GM23338 (cell line): ENCODE measurements at regions not wholly inside any gene's neighbourhood (a gene's known extent, or its start where the extent isn't known, plus 50 kb on each side); places are given as distances from the start of the nearest gene placed in this dataset.

Source experiments
- ATAC-seq: fragments of 200-7000 bp; cut with Tn5 transposase; 3 replicates; pipeline ENCODE4 v1.9.1; 2020
- DNase-seq: peaks from one replicate; pipeline ENCODE4 v3.0.0-alpha.2; 2015; ENCODE audit warnings: low spot score
- H2AFZ ChIP-seq: fragments of 200-600 bp; sonication (generic); 2 replicates; pipeline ENCODE4 v1.8.0; 2016; ENCODE audit warnings: antibody characterized with exemption, mild to moderate bottlenecking, moderate library complexity
- H3F3A ChIP-seq: fragments of 200-600 bp; sonication (generic); replicated peaks from 2 replicates; pipeline ENCODE4 v1.8.0; 2017; ENCODE audit warnings: antibody characterized with exemption, mixed run types, low read depth
- H3K27ac ChIP-seq: fragments of 200-600 bp; sonication (generic); 2 replicates; pipeline ENCODE4 v1.6.1; 2016; ENCODE audit warnings: low read depth
- H3K27me3 ChIP-seq: fragments of 200-600 bp; sonication (generic); 2 replicates; pipeline ENCODE4 v1.8.0; 2016; ENCODE audit warnings: mild to moderate bottlenecking, mixed run types, moderate library complexity; ENCODE audit not compliant: insufficient read depth
- H3K36me3 ChIP-seq: fragments of 200-600 bp; sonication (generic); 2 replicates; pipeline ENCODE4 v1.8.0; 2016; ENCODE audit warnings: mild to moderate bottlenecking; ENCODE audit not compliant: insufficient read depth
- H3K4me1 ChIP-seq: fragments of 200-600 bp; sonication (generic); 2 replicates; pipeline ENCODE4 v1.8.0; 2016; ENCODE audit warnings: mild to moderate bottlenecking, moderate library complexity; ENCODE audit not compliant: insufficient read depth
- H3K4me2 ChIP-seq: fragments of 200-600 bp; sonication (generic); 2 replicates; pipeline ENCODE4 v1.7.1; 2017; ENCODE audit warnings: mixed run types
- H3K4me3 ChIP-seq: fragments of 200-600 bp; sonication (generic); 2 replicates; pipeline ENCODE4 v1.6.1; 2016; ENCODE audit warnings: mixed run types
- H3K79me2 ChIP-seq: fragments of 200-600 bp; sonication (generic); replicated peaks from 2 replicates; pipeline ENCODE4 v1.8.0; 2017; ENCODE audit warnings: mild to moderate bottlenecking; ENCODE audit not compliant: insufficient read depth
- H3K9me2 ChIP-seq: fragments of 200-600 bp; sonication (generic); 2 replicates; pipeline ENCODE4 v1.8.0; 2017; ENCODE audit not compliant: insufficient read depth
- H4K20me1 ChIP-seq: fragments of 200-600 bp; sonication (generic); replicated peaks from 2 replicates; pipeline ENCODE4 v1.8.0; 2017; ENCODE audit warnings: mild to moderate bottlenecking; ENCODE audit not compliant: insufficient read depth
- H3K27ac Mint-ChIP-seq: 2 replicates; pipeline ENCODE4 v1.8.0; 2020; ENCODE audit warnings: inconsistent platforms, mild to moderate bottlenecking, moderate library complexity, mixed read lengths
- H3K27me3 Mint-ChIP-seq: 3 replicates; pipeline ENCODE4 v1.8.0; 2022; ENCODE audit warnings: low read depth, mild to moderate bottlenecking, moderate library complexity, mixed read lengths, inconsistent platforms; ENCODE audit not compliant: insufficient read depth, poor library complexity
- H3K36me3 Mint-ChIP-seq: 3 replicates; pipeline ENCODE4 v1.8.0; 2021; ENCODE audit warnings: low read depth, mild to moderate bottlenecking, inconsistent platforms, moderate library complexity, mixed read lengths
- H3K4me1 Mint-ChIP-seq: 3 replicates; pipeline ENCODE4 v1.8.0; 2020; ENCODE audit warnings: mild to moderate bottlenecking, inconsistent platforms, mixed read lengths
- H3K4me3 Mint-ChIP-seq: 3 replicates; pipeline ENCODE4 v1.8.0; 2021; ENCODE audit warnings: moderate library complexity, mild to moderate bottlenecking, inconsistent platforms, mixed read lengths
- H3K9me3 Mint-ChIP-seq: 3 replicates; pipeline ENCODE4 v1.8.0; 2020; ENCODE audit warnings: moderate library complexity, mild to moderate bottlenecking, inconsistent platforms, mixed read lengths
- ETS1 ChIP-seq: IDR thresholded peaks from 2 replicates; pipeline ENCODE4 v1.6.1; 2016; ENCODE audit warnings: antibody characterized with exemption
- EZH2 ChIP-seq: fragments of 200-600 bp; sonication (generic); IDR thresholded peaks from one replicate; pipeline ENCODE4 v1.8.0; 2017; ENCODE audit warnings: antibody characterized with exemption, mild to moderate bottlenecking, low read depth; ENCODE audit not compliant: unreplicated experiment
- EZH2phosphoT487 ChIP-seq: fragments of 200-600 bp; sonication (generic); IDR thresholded peaks from one replicate; pipeline ENCODE4 v1.8.1; 2018; ENCODE audit warnings: antibody characterized with exemption; ENCODE audit not compliant: unreplicated experiment
- JUNB ChIP-seq: IDR thresholded peaks from one replicate; pipeline ENCODE4 v1.6.1; 2016; ENCODE audit warnings: antibody characterized with exemption; ENCODE audit not compliant: unreplicated experiment
- NANOG ChIP-seq: IDR thresholded peaks from 2 replicates; pipeline ENCODE4 v1.6.1; 2016; ENCODE audit warnings: antibody characterized with exemption, borderline replicate concordance
- POLR2AphosphoS5 ChIP-seq: IDR thresholded peaks from 2 replicates; pipeline ENCODE4 v1.6.1; 2016; ENCODE audit warnings: antibody characterized with exemption, low read depth
- STAT1 ChIP-seq: IDR thresholded peaks from one replicate; pipeline ENCODE4 v1.6.1; 2016; ENCODE audit warnings: antibody characterized with exemption; ENCODE audit not compliant: unreplicated experiment
- ZNF114 ChIP-seq: fragments of 250-450 bp; sonication (Bioruptor Pico); IDR thresholded peaks from 2 replicates; pipeline ENCODE4 v1.5.0; 2020; ENCODE audit warnings: mild to moderate bottlenecking, moderate library complexity
- ZNF331 ChIP-seq: fragments of 250-450 bp; sonication (Bioruptor Pico); IDR thresholded peaks from 2 replicates; pipeline ENCODE4 v1.5.0; 2020; ENCODE audit warnings: low read depth, mild to moderate bottlenecking, moderate library complexity
- TF ChIP-seq, protein P1 (sequence below): IDR thresholded peaks from one replicate; pipeline ENCODE4 v1.6.1; 2018; ENCODE audit warnings: antibody characterized with exemption; ENCODE audit not compliant: unreplicated experiment

DNA sequence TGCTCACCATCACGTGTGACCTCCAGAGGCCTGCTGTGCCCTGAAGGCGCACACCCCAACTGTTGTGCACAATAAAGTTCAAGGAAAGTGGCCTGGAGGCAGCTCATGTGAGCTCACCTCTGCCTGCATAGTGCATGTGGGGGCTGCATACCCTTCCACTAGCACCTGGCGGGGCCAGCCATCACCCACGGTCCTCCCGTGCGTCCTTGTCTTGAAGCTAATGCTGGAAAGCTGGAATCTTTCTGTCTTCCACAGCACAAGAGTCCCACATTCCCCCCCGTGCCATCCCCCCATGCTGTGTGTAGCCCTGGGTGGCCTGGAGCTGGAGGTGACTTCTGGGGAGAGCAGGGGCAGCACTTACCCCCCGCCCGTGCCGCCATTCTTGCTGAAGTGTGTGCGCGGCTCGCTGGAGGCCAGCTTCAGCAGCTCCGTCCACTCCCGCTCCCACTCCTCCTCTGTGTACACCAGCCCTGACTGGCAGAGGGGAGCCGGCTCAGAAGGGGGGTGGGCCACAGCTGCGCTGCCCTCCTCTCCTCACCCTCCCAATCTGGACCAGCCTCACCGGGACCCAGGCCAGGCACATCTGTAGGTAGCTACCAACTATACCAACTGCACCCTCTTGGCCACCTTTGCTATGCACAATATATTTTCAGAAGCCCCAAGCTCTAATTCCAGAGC is 199.5 kb downstream of the KLF13 start:
- no peak for DNase-seq
- peaks cover 19% of the 10 kb centered on the region for H3K27me3 Mint-ChIP-seq
- no peak for ATAC-seq

More for the DNA sequence above, 199.5 kb downstream of the KLF13 start:
- H3K4me2 ChIP-seq = no peak overlapping the region
- Mint-ChIP-seq H3K9me3 (no peaks in the 10 kb centered on the region), H3K36me3 (no peaks in the 10 kb centered on the region; the same call in 2 of the 3 replicates), H3K4me3 (no peak overlapping the region), H3K4me1 (peaks cover 24% of the 10 kb centered on the region), H3K27ac (no peak overlapping the region)
- H3K9me2 ChIP-seq = peaks cover 8% of the 10 kb centered on the region; the same call in 1 of the 2 replicates
- no peaks in the 10 kb centered on the region for H3F3A ChIP-seq
- no peak overlapping the region for H2AFZ ChIP-seq
- no peaks in the 10 kb centered on the region for H3K27me3 ChIP-seq
- H3K4me1 ChIP-seq = peaks cover 14% of the 10 kb centered on the region; the same call in 1 of the 2 replicates
- H3K79me2 ChIP-seq = no peaks in the 10 kb centered on the region
- H4K20me1 ChIP-seq = no peaks in the 10 kb centered on the region
- no peak overlapping the region for H3K27ac ChIP-seq
- no peak overlapping the region for H3K4me3 ChIP-seq
- no peak for TF ChIP-seq POLR2AphosphoS5
- TF ChIP-seq ZNF331 = no peak
- TF ChIP-seq, protein P1, sequence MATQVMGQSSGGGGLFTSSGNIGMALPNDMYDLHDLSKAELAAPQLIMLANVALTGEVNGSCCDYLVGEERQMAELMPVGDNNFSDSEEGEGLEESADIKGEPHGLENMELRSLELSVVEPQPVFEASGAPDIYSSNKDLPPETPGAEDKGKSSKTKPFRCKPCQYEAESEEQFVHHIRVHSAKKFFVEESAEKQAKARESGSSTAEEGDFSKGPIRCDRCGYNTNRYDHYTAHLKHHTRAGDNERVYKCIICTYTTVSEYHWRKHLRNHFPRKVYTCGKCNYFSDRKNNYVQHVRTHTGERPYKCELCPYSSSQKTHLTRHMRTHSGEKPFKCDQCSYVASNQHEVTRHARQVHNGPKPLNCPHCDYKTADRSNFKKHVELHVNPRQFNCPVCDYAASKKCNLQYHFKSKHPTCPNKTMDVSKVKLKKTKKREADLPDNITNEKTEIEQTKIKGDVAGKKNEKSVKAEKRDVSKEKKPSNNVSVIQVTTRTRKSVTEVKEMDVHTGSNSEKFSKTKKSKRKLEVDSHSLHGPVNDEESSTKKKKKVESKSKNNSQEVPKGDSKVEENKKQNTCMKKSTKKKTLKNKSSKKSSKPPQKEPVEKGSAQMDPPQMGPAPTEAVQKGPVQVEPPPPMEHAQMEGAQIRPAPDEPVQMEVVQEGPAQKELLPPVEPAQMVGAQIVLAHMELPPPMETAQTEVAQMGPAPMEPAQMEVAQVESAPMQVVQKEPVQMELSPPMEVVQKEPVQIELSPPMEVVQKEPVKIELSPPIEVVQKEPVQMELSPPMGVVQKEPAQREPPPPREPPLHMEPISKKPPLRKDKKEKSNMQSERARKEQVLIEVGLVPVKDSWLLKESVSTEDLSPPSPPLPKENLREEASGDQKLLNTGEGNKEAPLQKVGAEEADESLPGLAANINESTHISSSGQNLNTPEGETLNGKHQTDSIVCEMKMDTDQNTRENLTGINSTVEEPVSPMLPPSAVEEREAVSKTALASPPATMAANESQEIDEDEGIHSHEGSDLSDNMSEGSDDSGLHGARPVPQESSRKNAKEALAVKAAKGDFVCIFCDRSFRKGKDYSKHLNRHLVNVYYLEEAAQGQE = no peak
- TF ChIP-seq STAT1 = no peak
- TF ChIP-seq JUNB = no peak
- no peak for TF ChIP-seq NANOG
- no peak for TF ChIP-seq EZH2phosphoT487
- no peak for TF ChIP-seq ETS1
- no peak for TF ChIP-seq EZH2
- no peak for TF ChIP-seq ZNF114 (CRISPR knock-in tag)
- H3K36me3 ChIP-seq = no peaks in the 10 kb centered on the region
